ENCODE measurements at regions not wholly inside any gene's neighbourhood (a gene's known extent, or its start where the extent isn't known, plus 50 kb on each side); places are given as distances from the start of the nearest gene placed in this dataset.

- H3K4me1 ChIP-seq (ENCODE audit: control insufficient read depth, extremely low read depth, insufficient read depth, low read length): no peaks in the 10 kb centered on the region
- H3K27me3 ChIP-seq (ENCODE audit: control insufficient read depth, insufficient read depth, low read length): no peaks in the 10 kb centered on the region
- no peak overlapping the region for H3K4me2 ChIP-seq (ENCODE audit: extremely low read depth, insufficient read depth, low read length)
- H3K79me2 ChIP-seq (ENCODE audit: control insufficient read depth, insufficient read depth, low read length): no peaks in the 10 kb centered on the region
- TF ChIP-seq CTCF (conservative IDR thresholded peaks at IDR 0.05 in 1 of 2, IDR thresholded peaks at IDR 0.05 in 1 of 2; ENCODE audit: low read depth in 1 of 2, low read length in 2 of 2) (no peak), EZH2 (IDR thresholded peaks at IDR 0.05; ENCODE audit: low read length, missing control alignments) (no peak)
- H4K20me1 ChIP-seq (ENCODE audit: control insufficient read depth, extremely low read depth, insufficient read depth, low read length): no peaks in the 10 kb centered on the region
- H3K27ac ChIP-seq (ENCODE audit: insufficient read depth, low read length): no peak overlapping the region
- H3K4me3 ChIP-seq (replicated peaks in 1 of 4; ENCODE audit: control extremely low read depth in 1 of 4, insufficient read depth in 1 of 4, low read depth in 3 of 4, low read length in 4 of 4): no peak overlapping the region
- no peaks in the 10 kb centered on the region for H3K36me3 ChIP-seq (ENCODE audit: control insufficient read depth, insufficient read depth, low read length)
- H2AFZ ChIP-seq (ENCODE audit: low read length): no peak overlapping the region
- H3K9ac ChIP-seq (ENCODE audit: insufficient read depth, low read length): no peak overlapping the region
- no peak for DNase-seq (ENCODE audit: low read depth in 2 of 2)
- no peaks in the 10 kb centered on the region for H3K9me3 ChIP-seq (ENCODE audit: control insufficient read depth, insufficient read depth, low read depth, low read length)
Observed at GRCh38 chr7:68821846-68822245, 776.4 kb upstream of the AUTS2 start.

DNA sequence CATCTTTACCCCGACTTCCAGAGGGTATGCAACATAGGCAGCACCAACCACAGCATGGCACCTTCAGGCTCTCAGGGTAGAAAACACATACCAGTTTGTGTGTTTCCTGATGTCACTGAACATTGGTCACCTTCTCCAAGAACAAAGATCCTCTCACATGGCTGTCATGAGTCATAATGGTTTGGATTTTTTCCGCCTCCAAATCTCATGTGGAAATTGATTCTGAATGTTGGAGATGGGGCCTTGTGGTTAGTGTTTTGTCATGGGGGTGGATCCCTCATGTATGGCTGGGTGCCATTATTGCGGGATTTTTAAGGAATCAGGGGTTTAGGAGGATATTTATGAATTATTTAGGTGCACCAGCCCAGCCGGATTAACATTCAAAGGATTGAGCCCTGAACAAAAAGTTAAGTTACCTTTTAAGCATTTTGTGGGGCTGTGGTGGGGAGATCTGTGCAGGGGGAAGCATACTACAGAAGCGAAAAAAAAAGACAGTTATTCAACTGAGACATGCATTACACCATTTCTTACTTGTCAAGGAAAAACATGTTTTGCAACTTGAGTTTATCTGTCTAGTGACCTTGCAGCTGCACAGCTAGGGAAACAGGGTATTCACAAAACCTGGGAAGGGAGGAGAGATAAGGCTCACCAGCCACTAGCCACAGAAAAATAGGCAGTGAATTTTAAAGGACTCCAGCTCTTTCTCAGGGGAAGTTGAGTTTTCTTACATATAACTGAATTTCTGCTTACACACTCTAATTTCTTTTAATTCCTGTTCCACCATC, 774.1 kb upstream of the AUTS2 start:
- H3K9ac ChIP-seq (ENCODE audit: insufficient read depth, low read length): no peak overlapping the region
- no peaks in the 10 kb centered on the region for H3K27me3 ChIP-seq (ENCODE audit: control insufficient read depth, insufficient read depth, low read length)
- H3K4me3 ChIP-seq (replicated peaks in 1 of 4; ENCODE audit: control extremely low read depth in 1 of 4, insufficient read depth in 1 of 4, low read depth in 3 of 4, low read length in 4 of 4): no peak overlapping the region
- no peaks in the 10 kb centered on the region for H3K9me3 ChIP-seq (ENCODE audit: control insufficient read depth, insufficient read depth, low read depth, low read length)
- H4K20me1 ChIP-seq (ENCODE audit: control insufficient read depth, extremely low read depth, insufficient read depth, low read length): no peaks in the 10 kb centered on the region
- no peak overlapping the region for H3K27ac ChIP-seq (ENCODE audit: insufficient read depth, low read length)
- H3K4me2 ChIP-seq (ENCODE audit: extremely low read depth, insufficient read depth, low read length): no peak overlapping the region
- no peak overlapping the region for H2AFZ ChIP-seq (ENCODE audit: low read length)
- H3K36me3 ChIP-seq (ENCODE audit: control insufficient read depth, insufficient read depth, low read length): no peaks in the 10 kb centered on the region
- H3K4me1 ChIP-seq (ENCODE audit: control insufficient read depth, extremely low read depth, insufficient read depth, low read length): no peaks in the 10 kb centered on the region
- TF ChIP-seq CTCF (conservative IDR thresholded peaks at IDR 0.05 in 1 of 2, IDR thresholded peaks at IDR 0.05 in 1 of 2; ENCODE audit: low read depth in 1 of 2, low read length in 2 of 2) (no peak), EZH2 (IDR thresholded peaks at IDR 0.05; ENCODE audit: low read length, missing control alignments) (no peak)
- H3K79me2 ChIP-seq (ENCODE audit: control insufficient read depth, insufficient read depth, low read length): no peaks in the 10 kb centered on the region
- peak in 1 of 2 donors; percentile 26 for DNase-seq (ENCODE audit: low read depth in 2 of 2)

DNA sequence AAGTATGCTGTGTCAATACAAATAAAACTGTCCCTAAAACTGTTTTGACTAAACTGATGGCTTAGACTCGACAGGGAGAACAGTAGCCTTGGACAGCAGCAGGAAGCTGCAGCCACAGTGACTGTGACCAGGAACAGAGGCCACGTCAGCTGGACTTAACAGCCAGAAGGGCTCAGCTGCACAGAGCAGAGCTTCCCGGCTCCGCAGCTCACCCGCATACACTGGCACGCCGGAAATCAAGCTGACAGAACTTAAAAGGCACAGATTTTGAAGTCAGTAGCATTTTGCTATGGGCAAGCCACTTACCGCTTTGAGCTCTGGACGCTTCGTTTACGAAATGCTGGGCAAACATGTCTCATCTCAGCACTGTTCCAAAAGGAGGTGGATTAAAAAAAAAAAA, 769.7 kb upstream of the AUTS2 start:
- Histone ChIP-seq H3K4me2 (ENCODE audit: extremely low read depth, insufficient read depth, low read length) (no peak overlapping the region), H2AFZ (ENCODE audit: low read length) (no peak overlapping the region)
- TF ChIP-seq EZH2 (IDR thresholded peaks at IDR 0.05; ENCODE audit: low read length, missing control alignments) (no peak), CTCF (conservative IDR thresholded peaks at IDR 0.05 in 1 of 2, IDR thresholded peaks at IDR 0.05 in 1 of 2; ENCODE audit: low read depth in 1 of 2, low read length in 2 of 2) (no peak)

More for the DNA sequence above, 769.7 kb upstream of the AUTS2 start:
- Histone ChIP-seq H3K27me3 (ENCODE audit: control insufficient read depth, insufficient read depth, low read length) (no peaks in the 10 kb centered on the region), H3K4me1 (ENCODE audit: control insufficient read depth, extremely low read depth, insufficient read depth, low read length) (no peaks in the 10 kb centered on the region), H4K20me1 (ENCODE audit: control insufficient read depth, extremely low read depth, insufficient read depth, low read length) (no peaks in the 10 kb centered on the region), H3K79me2 (ENCODE audit: control insufficient read depth, insufficient read depth, low read length) (no peaks in the 10 kb centered on the region), H3K27ac (ENCODE audit: insufficient read depth, low read length) (no peak overlapping the region), H3K9me3 (ENCODE audit: control insufficient read depth, insufficient read depth, low read depth, low read length) (no peaks in the 10 kb centered on the region), H3K4me3 (replicated peaks in 1 of 4; ENCODE audit: control extremely low read depth in 1 of 4, insufficient read depth in 1 of 4, low read depth in 3 of 4, low read length in 4 of 4) (no peak overlapping the region), H3K36me3 (ENCODE audit: control insufficient read depth, insufficient read depth, low read length) (no peaks in the 10 kb centered on the region), H3K9ac (ENCODE audit: insufficient read depth, low read length) (no peak overlapping the region)
- no peak for DNase-seq (ENCODE audit: low read depth in 2 of 2)

Data from fibroblast of lung (primary cell).